Stimulated activated CD8-positive, alpha-beta memory T cell treated with anti-CD3 and anti-CD28 coated beads, Interleukin-7, amount 100 ng/mL, for 1 hour (primary cell): ENCODE measurements at regions not wholly inside any gene's neighbourhood (a gene's known extent, or its start where the extent isn't known, plus 50 kb on each side); places are given as distances from the start of the nearest gene placed in this dataset.
"Not testable (repeated sequence)": the region's sequence is repeated elsewhere in the genome, so short reads cannot be mapped to it uniquely, and the experiment has no call there.

ENCODE experiments used
- DNase-seq, 2 donors: peaks; one replicate each; pipeline ENCODE4 v3.0.0-alpha.2; 2020; ENCODE audit warnings: low read depth in 2 of 2

DNA sequence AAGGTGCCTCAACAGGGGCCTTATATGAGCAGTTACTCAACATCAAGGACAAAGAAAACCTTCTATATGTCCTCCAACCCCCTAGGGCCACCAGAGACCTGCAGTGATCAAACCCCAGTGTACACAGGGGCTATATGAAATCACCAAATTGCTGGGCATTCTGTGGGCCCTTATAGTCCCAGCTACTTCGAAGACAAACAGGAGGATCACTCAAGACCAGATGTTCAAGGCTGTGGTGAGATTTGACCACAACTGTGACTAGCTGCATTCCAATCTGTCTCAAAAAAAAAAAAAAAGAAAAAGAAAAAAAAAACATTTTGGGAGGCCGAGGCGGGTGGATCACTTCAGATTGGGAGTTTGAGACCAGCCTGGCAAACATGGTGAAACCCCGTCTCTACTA lies 51.0 kb upstream of the PRB2 start:
- DNase-seq, result no peak

DNA sequence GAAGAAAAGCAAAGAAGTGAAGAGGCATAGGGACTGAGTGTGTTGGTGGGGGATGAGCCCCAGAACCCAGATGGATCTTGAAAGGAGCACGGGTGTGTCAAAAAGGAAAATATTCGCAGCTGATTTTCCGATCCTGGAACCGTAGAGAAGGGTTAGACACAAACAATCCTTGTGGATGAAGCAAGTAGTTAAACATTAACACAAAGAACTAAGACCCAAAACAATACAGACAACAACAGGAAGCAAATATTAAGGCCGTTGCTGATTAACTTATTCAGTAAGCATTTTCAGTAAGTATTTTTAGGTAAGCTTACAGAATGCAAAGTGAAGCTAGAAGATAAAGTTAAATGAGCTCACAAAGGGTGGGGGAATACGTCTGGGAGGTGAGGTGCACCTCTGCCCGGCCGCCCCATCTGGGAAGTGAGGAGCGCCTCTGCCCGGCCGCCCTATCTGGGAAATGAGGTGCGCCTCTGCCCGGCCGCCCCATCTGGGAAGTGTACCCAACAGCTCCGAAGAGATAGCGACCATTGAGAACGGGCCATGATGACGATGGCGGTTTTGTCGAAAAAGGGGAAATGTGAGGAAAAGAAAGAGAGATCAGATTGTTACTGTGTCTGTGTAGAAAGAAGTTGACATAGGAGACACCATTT lies 62.8 kb upstream of the PRB2 start:
- no peak for DNase-seq

DNA sequence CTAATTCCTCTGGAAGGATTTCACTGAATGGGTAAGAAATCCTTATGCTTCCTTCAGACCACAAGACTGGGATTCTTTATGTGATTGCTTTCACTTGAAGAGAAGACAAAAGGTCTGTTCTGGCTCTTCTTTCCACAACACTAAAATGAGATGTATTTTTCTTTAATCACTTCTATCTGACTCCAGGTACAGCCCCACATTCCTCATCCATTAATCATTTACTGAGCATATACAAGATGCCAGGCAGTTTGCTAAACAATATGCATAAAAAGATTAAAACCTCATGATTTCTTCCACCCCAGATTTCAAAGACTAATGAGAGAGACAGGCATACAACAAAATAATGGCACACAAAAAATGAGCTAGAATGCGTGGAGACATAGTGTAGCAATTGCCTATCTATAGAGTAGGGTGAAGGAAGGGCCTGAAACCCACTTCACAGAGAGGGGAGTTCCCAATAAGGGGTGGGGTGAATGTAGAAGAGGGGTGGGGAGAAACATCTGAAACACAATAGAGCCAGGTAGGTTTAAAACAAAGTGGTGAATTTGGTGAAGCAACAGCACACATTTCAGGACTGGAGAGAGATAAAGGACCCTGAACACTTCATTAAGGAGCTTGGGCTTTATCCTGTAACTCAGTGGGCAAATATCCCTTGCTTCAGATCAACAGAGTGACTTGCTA lies 65.1 kb upstream of the PRB2 start:
- no peak for DNase-seq

DNA sequence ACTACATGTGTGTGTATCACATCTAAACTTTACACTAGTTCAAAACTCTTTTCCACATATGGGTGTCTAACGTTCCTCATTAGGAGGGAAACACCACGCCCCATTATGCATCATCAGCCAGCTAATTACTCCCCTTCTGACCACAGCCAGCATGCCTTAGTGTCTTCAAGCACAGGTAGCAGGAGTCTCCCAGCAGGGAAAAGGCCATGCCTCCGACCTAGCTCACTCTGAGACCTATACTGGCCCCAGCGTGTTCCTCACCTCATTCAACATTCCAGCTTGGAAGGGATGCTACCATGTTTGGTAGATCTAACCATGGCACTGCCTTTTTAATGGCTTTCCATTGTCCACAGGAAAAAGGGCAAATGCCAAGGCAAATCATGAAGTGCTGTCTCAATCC lies 66.1 kb upstream of the PRB2 start:
- DNase-seq, result no peak

DNA sequence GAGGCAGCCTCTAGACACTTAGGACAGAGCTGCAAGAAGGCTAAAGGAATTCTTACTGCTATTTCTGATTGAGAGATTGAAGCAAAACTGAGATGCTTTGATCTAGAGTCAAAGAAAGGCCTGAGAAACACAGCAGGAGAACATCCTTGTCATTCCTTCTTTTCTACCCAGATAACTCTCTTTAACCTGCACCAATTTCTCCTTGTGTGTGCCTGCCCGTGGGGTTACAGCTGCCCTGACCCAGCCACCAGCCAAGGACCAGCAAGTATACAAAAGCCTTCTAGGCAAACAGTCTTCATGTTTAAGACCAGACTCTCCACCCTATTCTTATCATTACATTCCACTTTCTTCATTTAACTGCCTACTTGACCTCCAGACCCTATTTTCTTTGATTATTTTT lies 81.7 kb upstream of the PRB2 start:
- no peak for DNase-seq

DNA sequence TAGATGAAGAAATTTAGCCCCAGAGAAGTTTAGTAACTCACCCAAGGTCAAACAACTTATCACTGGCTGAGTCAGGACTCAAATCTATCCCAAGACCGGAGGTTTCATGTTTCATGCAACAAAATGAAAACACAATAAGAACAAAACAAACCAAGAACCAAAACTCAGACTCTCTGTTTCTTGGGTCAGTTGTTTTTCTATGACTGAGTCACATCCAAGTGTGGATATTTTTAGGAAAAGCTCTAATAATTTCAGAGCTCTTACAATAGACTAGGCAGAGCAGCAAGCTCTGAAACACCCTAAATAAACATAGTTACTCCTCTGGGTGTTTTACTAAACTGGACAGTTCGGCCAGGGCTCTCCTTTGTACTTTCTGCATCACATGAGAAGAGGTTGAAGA lies 87.6 kb upstream of the PRB2 start:
- DNase-seq, result no peak

DNA sequence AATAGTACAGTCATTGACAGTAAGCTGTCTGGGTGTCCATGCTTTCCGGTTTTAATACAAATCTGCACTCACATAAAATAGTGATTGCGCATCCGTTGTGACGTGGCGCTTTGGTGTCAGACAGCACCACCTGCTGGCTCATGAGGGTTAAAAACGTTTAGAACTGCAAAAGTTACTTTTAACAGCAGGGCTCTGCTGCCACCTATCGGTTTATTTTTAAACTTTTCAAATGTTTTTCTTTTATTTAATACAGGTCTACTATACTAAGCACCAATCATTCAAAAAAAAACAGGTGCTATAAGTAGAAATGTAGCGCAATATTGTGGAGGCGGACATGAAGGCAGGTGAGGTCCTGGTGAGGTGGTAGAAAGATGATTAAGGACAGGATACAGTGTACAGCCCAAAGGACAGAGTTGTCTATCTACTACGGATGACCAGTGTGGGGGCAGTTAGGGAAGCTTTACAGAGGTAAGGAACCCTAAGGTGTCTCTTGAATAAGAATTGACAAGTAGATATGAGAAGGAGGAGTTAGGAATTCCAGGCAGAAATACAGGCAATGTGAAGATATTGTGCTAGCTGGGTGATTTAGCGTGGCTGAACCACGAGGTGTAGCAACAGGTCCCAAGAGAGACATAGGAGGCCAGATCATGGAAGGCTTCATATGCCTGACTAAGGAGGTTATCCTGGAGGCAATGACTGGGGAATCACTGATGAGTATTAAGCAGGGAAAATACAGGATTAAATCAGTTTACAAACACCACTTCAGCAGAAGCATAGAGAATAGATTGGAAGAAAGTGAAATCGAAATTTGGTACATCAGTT lies 91.5 kb upstream of the PRB2 start:
- peak; percentile 47 to 55 for DNase-seq

DNA sequence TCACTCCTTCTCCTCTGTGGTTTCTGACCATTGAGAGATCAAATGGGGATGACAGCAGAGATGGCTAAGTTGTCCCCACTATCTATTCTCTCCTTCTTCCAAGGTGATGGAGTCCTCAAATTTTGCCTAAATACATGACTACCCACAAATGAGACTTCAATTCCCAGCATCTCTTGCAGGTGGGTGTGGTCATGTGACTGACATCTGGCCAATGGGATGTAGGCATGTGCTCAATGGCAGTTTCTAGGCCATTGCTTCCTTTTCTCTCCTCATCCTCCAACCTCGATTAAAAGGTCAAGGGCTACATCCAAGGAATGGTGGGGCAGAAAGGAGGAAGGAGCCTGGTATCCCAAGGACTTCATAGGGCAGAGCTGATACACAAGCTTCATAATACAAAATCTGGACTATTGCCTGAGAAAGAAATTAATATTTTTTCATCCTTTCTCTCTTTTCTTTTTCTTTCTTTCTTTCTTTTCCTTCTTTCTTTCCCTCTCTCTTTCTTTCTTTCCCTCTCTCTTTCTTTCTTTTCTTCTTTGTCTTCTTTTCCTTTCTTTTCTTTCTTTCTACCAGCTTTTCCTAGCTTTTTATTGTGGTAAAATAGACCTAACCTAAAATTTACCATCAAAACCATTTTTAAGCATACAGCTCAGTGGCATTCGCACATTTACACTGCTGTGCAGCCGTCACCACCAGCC lies 100.9 kb upstream of the PRB2 start:
- DNase-seq, result no peak

DNA sequence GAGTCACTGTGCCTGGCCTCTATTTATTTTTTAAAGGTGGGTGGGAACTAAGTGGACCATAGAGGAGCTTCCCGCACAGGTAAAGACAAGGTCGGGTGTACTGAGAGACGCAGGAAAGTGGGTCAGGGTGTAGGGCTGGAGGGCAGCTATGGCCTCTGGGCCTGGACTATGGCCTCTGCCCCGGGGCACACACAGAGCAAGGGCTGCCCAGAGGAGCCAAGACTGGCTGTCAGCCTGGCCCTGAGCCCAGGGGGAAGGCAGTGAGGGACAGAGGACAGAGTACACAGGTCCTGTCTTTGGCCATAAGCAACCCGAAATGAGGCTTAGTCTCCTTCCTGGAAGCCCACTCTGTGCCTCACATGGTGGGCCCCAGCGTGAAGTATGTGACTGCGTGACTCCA lies 102.1 kb upstream of the PRB2 start:
- no peak for DNase-seq

DNA sequence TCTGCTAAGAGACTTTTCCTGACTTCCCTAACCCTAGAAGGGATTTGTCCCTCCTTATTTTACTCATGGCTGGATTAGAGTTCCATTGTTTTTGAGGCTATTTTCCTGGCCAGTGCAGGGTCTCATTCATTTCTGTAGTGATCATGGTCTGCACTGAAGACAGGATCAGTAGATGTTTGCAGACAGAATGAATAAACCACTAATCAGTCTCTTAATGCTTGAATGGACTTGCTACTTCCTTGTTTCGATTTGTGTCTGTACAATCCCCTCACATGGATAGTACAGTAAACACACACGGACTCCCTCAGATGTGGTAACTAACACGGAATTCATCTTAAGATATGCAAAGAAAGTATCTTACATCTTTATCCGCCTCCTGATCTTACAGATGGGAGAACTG lies 102.6 kb upstream of the PRB2 start:
- DNase-seq, result no peak

DNA sequence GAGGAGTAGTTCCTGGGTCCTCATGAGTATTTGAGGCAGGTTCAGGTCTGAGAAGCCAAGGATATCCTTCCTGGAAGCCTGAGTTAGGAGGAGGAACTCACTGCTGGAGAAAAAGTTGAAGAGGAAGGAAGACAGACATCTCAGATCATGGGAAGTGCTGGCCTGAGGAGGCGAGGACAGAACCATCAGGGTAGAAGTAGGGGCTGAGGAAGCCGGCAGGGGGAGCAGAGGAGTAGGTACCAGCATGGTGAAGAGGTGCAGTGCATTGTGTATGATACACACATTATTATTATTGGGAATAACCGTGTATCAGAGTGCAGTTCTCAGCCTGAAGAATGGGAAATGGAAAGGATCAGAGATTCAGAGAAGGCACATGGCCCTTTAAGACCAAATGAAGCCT lies 103.2 kb upstream of the PRB2 start:
- not testable (repeated sequence) for DNase-seq

DNA sequence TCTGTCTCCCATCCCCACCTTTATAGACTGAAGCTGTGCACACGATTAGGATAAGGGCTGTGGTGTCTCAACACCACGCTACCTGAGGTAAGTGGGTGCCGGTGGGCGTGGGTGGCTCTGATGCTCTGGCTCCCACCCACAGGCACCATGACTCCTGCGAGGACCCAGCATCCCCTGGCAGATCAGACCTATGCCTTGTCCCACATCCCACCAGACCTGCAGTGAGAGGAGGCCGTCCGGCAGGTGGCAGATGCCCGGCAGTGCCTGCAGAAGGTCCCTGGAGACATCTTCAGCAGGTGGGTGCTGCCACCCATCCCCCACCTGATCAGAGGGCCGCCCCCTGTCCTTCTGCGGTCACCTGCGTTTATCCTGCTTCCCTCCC lies 104.4 kb upstream of the PRB2 start:
- DNase-seq, result no peak

DNA sequence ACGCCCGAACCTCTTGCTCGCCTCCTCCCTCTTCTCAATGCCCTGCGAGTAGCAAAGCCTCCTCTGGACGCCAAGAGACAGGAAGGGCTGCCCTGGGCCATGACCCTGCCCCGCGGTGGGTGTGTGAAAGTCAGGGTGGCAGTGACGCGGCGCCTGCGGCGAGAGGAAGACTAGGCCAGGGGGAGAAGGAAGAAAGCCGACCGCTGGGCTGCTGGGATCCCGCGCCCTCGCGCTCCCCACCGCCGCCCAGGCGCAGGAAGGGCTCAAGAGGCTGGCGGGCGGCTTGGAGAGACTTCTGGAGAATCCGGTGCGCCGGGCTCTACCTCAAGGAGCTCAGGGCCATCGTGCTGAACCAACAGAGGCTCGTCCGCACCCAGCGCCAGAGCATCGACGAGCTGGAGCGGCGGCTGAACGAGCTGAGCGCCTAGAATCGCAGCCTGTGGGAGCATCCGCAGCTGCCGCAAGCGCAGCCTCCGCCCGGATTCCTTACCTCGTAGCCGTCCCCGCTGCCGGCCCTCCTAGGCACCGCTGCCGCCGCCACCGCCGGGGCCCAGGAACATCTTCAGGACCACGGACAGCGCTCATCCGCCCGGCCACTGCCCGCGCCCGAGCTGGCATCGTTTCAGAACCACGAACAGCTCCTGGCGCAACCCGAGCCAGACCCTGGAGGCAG lies 105.0 kb upstream of the PRB2 start:
- DNase-seq, result peak; percentile 50 to 65

DNA sequence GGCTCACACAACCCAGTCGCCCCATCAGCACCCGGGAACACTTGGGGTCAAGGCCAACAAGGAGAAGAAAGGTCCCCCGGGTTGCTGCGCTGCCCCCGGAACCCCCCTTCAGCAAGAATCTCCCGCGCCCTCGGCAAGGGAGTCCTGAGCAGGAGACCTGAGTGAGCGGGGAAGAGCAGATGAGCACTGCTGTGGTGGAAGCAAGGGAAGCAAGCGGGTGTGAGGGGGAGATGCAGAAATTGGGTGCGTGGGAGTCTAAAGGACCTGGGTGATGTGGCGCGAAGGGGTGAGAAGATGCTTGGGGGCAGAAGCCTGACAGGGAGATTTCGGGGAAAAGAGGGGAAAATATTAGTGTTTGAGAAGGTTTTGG lies 105.5 kb upstream of the PRB2 start:
- DNase-seq, result no peak

DNA sequence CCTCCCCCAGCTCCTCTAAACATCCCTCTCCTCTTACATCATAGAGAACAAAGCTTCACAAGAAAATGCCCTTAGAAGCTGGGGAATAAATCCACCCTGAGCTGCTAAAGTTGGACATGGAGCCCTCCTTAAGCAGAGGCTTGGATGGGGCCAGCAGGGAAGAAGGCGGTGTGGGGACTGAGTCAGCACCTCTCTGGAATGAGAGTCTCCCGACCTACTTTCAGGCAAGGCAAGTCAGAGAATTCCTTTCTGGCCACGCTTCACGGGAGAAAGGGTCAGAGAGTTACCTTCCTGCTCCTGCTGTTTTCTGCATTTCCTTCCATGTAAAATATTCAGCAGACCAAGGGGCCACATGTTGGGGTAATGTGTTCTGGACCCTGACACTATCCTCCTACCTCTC lies 113.3 kb upstream of the PRB2 start:
- DNase-seq, result no peak

DNA sequence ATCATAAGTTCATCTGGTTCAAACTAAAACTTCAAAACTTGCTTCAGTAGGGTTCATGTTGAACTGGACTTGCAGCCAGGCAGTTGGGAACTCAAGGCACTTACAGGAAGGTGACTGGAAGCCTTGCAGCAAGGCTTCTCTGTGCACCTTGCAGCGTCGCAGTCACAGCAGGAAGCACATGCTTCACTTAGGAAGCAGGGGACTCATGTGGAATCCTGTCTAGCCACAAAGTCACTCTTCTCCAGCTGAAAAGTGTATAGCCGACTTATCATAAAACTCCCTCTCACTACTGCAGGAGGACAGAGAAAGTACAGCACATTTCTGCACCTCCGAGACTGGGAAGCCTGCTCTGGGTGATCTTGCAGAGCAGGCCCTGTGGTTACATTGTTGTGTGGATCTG lies 114.0 kb upstream of the PRB2 start:
- DNase-seq, result no peak

DNA sequence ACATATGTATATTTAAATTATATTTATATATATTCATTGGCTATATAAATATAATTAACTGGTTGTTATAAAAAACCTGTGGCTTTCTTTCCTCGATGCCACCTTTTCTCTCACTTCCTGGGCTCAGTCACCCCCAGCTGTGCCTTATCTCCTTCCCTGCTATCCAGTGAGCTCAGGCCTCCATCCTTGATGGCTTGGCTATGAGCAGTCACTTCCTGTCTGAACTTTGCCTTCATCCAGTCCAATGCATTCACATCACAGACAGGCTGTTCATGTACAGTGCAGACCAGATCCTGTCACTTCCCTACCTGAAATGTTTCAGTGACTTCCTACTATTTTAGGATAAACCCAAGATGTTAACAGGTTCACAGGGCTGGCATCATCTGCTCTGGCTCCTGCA lies 115.3 kb upstream of the PRB2 start:
- DNase-seq, result no peak

DNA sequence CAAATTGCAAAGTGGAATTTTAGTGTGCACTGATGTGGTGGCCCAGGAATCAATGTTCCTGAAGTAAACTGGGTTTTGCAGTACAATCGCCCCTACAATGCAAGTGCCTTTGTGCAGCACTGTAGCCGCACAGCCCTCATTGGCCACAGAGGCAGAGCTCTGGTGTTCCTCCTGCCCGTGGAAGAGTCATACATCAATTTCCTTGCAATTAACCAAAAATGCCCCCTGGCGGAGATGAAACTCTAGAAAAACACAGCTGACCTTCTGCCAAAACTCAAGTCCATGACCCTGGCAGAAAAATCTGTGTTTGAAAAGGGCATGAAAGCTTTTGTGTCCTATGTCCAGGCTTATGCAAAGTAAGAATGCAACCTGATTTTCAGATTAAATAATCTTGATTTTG lies 117.9 kb upstream of the PRB2 start:
- no peak for DNase-seq

DNA sequence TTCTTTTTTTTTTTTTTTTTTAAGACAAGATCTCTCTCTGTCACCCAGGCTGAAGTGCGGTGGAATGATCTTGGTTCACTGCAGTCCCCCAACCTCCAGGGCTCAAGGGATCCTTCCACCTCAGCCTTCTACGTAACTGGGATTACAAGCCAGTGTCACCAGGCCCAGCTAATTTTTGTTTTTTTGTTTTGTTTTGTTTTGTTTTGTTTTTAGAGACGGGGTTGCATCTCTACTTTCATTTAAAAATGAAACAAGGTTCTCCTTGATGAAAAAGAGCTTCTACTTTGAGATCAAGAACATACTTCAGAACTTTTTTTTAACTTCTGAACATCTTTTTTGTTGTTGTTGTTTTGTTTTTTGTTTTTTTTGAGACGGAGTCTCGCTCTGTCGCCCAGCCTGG lies 121.7 kb upstream of the PRB2 start:
- no peak for DNase-seq

DNA sequence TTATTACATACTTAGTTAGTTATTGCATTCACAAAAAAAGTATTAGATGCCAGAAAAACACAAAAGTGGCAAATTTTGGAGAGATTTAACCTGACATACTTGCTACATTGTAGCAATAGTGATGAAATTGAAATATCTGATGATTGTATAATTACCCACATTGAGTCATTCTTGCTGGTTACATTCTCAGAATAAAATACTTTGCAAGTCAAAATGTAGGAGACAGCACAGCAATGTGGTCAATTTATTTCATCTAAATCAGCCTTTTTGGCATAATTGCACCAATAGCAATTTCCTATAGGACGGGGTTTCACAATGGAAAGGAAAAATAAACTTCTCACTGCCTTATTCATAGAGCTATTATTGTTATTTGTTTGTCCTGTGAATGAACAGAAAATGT lies 125.0 kb upstream of the ETV6 start:
- no peak for DNase-seq

DNA sequence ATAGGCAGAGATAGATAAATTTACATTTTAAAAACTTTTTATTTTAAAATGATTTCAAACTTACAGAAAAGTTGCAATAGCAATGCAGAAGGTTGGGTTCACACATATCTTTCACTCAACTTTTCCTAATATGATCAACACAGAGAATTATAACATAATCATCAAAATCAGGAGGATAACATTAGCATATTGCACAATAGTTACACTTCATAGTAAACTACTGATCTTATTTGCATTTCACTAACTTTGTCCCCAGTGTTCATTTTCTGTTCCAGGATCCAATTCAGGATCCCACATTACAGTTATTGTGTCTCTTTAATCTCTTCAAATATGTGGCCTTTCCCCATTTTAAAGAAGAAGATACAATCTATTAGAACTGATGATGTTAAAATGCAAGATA lies 115.4 kb upstream of the ETV6 start:
- no peak for DNase-seq

DNA sequence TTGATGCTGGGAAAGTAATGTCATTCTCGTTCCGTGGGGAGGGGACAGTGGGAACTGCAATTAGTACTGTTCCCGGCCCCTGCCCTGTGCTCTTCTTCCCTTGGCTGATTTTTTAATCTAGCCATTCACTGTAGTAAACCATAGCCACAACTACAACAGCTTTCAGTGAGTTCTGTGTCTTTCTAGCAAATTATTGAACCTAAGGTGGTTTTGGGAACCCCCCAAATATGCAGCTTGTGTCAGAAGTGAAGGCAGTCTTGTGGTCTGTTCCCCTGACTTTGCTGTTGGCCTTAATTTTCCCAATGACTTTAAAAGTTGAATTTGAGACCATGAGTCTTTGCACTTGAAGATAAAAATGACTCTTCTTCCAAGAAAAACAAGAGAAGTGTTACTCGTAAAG lies 114.3 kb upstream of the ETV6 start:
- no peak for DNase-seq
